KOPT-K1 (cell line): ENCODE measurements at regions not wholly inside any gene's neighbourhood (a gene's known extent, or its start where the extent isn't known, plus 50 kb on each side); places are given as distances from the start of the nearest gene placed in this dataset.
"Not testable (repeated sequence)": the region's sequence is repeated elsewhere in the genome, so short reads cannot be mapped to it uniquely, and the experiment has no call there.

Experiments used
- H3K27ac ChIP-seq: fragments of 200-600 bp; sonication (generic); 2 replicates; pipeline ENCODE4 v1.5.1; 2016; ENCODE audit warnings: antibody characterized with exemption, mild to moderate bottlenecking, low read depth, low read length; ENCODE audit not compliant: poor library complexity, severe bottlenecking
- H3K36me3 ChIP-seq: fragments of 200-600 bp; sonication (generic); 2 replicates; pipeline ENCODE4 v1.5.1; 2017; ENCODE audit warnings: antibody characterized with exemption, mild to moderate bottlenecking, low read length, moderate library complexity; ENCODE audit not compliant: insufficient read depth
- H3K9me3 ChIP-seq: fragments of 200-600 bp; sonication (generic); 2 replicates; pipeline ENCODE4 v1.5.1; 2017; ENCODE audit warnings: antibody characterized with exemption, low read length, mild to moderate bottlenecking; ENCODE audit not compliant: insufficient read depth, poor library complexity, severe bottlenecking

DNA sequence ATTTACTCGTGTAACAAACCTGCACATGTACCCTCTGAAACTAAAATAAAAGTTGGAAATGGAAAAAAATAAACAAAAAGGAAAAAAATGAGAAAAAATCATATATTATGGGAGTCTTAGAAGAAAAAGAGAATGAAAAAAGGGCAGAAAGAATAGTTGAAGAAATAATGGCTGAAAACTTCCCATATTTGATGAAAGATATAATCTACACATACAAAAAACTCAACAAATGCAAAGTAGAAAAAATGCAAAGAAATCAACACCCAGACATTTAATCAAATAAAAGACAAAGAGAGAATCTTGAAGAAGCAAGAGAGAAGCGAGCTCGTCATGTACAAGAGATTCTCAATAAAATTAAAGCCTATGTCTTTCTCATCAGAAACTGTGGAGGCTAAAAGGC, 73.8 kb downstream of the SLC25A46 start:
- Histone ChIP-seq H3K9me3 (peaks cover 17% of the 10 kb centered on the region), H3K27ac (no peak overlapping the region), H3K36me3 (no peaks in the 10 kb centered on the region)

DNA sequence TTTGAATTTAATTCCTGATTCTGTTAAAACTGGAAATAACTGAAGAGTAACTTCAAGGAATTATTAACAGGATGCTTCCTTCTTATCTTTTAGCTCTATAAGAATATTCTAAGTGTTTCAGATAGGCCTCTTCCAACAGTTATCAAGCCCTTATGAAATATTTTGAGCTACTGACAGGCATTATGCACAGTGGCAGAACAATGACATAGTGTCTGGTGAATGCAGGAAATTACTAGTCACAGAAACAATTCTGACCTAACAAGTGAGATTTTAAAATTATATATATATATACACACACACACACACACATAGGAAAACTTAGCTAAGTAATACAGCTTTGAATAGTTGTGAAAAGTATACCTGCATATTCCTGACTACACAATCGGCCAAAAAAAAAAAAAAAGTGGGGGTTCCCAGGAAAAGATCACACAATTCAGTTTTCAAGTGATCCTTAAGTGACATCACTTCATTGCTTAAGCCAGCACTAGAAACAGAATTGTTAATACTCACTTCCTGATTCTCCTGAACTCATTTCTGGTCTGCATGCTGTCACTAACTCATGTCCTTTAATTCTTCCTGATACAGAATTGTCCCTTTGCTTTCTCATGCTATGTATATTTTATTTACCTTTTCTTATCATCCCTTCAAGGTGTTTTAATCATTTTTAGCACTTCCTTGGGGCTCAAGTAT, 77.3 kb downstream of the SLC25A46 start:
- peaks cover 17% of the 10 kb centered on the region for H3K9me3 ChIP-seq
- H3K36me3 ChIP-seq: no peaks in the 10 kb centered on the region
- H3K27ac ChIP-seq: no peak overlapping the region

DNA sequence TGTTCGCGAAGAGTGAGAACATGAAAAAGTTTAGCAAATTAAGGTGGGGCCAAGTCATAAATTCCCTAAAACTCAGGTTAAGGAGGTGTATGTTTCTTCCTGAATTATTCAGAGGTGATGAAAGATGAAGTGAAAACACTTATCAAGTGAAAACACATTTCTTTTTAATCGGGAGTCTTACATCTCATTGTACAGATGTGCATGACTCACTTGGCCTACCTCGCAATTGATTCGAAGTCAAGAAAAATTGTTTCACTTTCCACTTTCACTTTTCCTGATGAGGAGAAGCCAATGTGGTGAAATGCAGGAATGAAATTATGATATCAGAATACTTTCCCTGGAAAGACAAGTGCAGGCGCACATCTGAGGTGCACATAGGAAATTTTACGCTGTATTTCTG, 78.7 kb downstream of the SLC25A46 start:
- no peaks in the 10 kb centered on the region for H3K36me3 ChIP-seq
- no peak overlapping the region for H3K27ac ChIP-seq
- H3K9me3 ChIP-seq: peaks cover 3% of the 10 kb centered on the region

DNA sequence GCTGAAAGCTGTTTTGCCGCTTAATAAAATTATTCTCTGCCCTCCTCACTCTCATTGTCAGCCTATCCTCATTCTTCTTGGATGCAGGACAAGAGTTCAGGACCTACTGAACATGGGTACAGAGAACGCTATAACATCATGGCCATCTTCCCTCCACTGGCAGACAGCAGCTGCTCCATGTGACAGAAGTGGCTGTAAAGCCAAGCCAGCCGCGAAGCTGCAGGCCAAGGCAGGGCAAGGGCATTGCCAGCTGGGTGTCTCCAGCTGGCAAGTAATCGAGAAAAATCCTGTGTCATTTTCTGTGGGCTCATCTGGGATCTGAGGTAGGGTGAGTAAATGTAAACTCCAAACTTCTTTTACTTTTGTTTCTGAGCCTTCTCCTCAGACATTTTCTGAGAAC, 84.8 kb downstream of the SLC25A46 start:
- Histone ChIP-seq H3K36me3 (no peaks in the 10 kb centered on the region), H3K9me3 (peaks cover 55% of the 10 kb centered on the region), H3K27ac (no peak overlapping the region)

DNA sequence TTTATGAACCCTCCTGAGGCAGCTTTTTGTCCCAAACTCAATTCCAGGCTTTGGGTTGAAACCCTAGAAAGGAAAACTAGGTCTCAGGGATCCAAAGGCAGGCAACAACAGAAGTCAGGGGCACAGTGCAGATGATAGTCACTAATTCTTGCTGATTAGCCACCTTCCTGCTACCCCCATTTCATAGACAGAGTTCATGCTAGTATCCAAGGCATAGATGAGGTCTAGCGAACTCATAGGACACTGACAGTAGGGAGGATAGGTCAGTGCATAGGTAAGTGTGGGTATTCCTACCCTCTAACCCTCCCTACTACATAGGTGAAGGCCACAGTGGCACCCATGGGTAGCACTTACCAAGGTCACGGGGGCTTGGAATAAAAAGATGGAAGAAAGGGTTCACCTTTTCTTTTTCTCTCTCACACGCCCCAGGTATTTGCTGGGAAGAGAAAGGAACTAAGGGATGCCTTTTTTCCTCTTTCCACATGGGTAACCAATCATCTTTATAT, 86.2 kb downstream of the SLC25A46 start:
- Histone ChIP-seq H3K27ac (no peak overlapping the region), H3K36me3 (no peaks in the 10 kb centered on the region), H3K9me3 (peaks cover 68% of the 10 kb centered on the region)

DNA sequence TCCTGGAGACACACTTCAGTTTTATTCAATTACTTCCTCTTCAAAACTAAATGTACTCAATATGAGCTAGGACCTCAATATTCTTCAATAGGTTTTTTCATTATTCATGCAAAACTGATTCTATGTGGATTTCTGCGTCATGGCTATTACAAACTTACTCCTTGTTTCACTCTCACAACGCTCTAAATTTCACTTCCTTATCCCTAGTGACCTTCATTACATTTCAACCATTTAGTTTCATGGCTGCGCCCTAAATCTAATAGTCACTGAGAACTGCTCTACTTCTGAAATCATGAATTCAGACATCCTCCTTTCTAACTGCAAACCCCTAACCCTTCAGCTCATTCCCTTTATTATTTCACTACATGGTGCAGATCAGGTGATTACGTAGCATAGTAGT, 93.9 kb downstream of the SLC25A46 start:
- Histone ChIP-seq H3K9me3 (peaks cover 37% of the 10 kb centered on the region), H3K36me3 (no peaks in the 10 kb centered on the region), H3K27ac (no peak overlapping the region)

DNA sequence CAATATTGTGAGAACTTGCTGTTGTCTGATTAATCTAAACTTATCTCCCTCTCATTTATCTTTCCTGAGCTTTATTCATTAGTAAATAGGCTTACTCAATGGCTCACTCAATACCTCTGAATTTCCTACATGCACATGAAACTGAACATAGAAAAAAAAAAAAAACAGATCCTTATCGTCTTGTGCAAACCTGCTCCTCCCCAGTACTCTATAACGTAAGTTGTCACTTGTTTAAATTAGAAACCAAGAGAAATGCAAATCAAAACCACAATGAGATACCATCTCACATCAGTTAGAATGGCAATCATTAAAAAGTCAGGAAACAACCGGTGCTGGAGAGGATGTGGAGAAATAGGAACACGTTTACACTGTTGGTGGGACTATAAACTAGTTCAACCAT, 96.1 kb downstream of the SLC25A46 start:
- not testable (repeated sequence) for H3K36me3 ChIP-seq
- H3K9me3 ChIP-seq: peaks cover 16% of the 10 kb centered on the region
- H3K27ac ChIP-seq: peak overlapping the region; percentile 5

DNA sequence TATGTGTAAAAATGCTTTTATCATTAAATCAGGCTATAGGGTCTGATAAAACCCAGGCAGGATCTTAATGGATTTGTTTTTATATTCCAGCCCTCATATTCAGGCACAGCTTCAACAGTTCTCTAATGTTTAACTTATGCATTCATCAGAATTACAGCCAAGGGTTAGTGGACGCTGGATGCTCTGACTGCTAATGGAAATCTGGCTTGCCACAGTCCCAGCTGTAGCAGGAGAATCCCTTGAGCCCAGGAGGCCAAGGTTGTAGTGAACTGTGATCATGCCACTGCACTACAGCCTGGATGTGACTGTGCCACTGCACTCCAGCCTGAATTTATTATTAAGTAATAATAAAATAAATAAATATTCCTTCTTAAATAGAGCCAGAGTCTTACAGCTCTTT, 98.0 kb downstream of the SLC25A46 start:
- no peaks in the 10 kb centered on the region for H3K36me3 ChIP-seq
- no peaks in the 10 kb centered on the region for H3K9me3 ChIP-seq

DNA sequence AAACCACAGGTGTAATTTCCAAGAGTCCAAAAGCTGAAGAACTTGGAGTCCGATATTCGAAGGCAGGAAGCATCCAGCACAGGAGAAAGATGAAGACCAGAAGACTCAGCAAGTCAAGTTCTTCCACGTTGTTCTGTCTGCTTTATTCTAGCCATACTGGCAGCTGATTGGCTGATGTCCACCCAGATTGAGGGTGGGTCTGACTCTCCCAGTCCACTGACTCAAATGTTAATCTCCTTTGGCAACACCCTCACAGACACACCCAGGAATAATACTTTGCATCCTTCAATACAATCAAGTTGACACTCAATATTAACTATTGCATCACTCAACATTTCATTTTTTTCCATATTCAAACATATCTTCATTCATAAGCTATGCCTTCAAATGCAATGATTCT, 99.5 kb downstream of the SLC25A46 start:
- H3K36me3 ChIP-seq, H3K27ac ChIP-seq, H3K9me3 ChIP-seq: not testable (repeated sequence)

More for the DNA sequence above, 98.0 kb downstream of the SLC25A46 start:
- no peak overlapping the region for H3K27ac ChIP-seq

DNA sequence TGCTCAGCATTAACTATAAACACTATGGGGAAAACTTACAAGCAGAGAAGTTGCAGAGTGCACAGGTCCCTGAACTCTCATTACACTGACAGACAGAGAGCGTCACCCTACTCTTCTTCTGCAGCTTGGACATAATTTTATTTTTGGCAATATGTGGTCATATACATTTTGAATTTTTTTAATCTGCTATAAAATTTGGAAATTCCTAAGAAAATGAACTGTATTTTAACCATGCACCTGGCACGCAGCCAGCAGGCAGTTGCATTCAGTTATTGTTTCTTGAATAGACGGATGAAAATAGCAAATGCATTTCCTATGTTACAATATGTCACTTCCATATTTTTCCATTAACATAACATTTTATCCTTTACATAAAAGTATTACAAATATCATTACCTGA, 100.2 kb downstream of the SLC25A46 start:
- Histone ChIP-seq H3K27ac (no peak overlapping the region), H3K36me3 (no peaks in the 10 kb centered on the region), H3K9me3 (no peaks in the 10 kb centered on the region)

DNA sequence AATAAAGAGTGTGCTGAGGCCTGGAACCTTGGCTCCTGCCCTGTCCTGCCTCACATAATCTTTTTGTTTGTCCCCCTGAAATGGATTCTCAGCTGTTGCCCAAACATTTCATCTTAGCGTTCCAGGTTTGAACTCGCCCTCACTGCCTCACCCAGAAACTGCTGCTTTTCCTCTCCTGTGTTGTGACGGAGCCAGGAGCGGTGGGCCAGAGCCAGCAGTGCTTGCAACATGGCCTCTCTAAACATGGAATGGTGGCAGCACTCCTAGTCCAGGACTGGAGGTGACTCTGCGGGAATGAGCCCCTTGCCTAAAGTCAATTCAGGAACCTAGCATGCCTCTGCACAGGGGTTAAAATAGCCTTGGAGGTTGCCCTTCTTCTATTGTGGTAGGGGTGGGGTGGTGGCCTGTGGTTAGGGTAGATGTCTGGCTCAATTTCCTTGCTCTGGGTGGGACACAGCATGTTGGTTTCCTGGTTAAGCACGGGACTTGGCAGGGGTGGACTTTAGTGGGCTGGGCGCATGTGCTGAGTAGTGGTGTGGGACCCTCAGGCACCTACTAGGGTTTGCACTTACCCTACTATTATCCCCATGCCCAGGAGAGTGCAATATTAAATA, 101.6 kb downstream of the SLC25A46 start:
- Histone ChIP-seq H3K27ac (no peak overlapping the region), H3K36me3 (no peaks in the 10 kb centered on the region), H3K9me3 (no peaks in the 10 kb centered on the region)

DNA sequence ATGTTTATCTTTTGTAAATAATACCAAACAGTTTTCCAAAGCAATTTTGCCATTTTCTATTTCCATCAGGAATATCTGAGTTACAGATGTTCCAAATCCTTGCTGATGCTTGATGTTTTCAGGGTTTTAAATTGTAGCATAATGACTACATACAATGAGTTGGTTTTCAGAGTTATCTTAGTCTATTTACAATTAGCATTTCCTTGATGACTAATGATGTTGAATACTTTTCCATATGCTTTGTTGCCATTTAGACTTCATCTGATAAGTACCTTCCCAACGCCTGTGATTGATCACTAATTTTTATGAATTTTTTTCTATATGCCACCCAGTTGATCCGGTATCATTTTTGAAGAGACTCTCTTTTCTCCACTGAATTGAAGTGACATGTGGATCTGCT, 102.3 kb downstream of the SLC25A46 start:
- no peaks in the 10 kb centered on the region for H3K9me3 ChIP-seq
- H3K27ac ChIP-seq: no peak overlapping the region
- no peaks in the 10 kb centered on the region for H3K36me3 ChIP-seq

DNA sequence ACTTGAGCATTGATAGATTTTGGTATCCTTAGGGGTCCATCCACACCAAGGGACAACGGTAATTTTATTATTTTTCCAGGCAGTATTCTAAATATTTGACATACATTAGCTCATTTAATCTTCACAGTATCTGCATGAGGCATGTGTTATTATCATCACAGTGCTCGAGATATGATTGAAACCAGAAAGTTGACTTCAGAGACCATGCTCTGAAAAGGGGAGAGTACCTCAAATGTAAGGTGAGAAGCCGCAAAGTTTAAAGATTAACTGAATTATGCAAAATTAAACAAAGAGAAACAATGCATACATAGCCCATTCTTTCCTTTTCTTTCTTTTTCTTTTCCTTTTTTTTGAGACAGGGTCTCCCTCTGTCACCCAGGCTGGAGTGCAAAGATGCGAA, 104.1 kb downstream of the SLC25A46 start:
- Histone ChIP-seq H3K27ac (no peak overlapping the region), H3K36me3 (no peaks in the 10 kb centered on the region), H3K9me3 (no peaks in the 10 kb centered on the region)

DNA sequence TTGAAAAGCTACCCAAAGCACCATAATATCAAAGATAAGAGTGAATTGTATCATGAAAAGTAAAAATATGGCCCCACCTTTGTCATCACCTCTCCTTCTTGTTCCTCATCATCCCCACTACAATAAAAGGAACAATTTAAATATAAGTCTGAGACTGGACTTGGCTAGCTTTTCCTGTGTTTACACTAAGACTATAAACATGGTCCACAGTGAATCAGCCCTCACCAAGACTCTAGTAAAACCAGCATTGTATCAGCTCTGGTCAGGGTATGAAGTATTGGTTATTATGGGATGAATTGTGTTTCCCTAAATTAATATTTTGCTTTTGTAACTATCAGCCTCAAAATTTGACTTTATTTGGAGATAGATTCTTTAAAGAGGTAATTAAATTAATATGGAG, 105.4 kb downstream of the SLC25A46 start:
- Histone ChIP-seq H3K9me3 (peaks cover 7% of the 10 kb centered on the region), H3K27ac (no peak overlapping the region)

DNA sequence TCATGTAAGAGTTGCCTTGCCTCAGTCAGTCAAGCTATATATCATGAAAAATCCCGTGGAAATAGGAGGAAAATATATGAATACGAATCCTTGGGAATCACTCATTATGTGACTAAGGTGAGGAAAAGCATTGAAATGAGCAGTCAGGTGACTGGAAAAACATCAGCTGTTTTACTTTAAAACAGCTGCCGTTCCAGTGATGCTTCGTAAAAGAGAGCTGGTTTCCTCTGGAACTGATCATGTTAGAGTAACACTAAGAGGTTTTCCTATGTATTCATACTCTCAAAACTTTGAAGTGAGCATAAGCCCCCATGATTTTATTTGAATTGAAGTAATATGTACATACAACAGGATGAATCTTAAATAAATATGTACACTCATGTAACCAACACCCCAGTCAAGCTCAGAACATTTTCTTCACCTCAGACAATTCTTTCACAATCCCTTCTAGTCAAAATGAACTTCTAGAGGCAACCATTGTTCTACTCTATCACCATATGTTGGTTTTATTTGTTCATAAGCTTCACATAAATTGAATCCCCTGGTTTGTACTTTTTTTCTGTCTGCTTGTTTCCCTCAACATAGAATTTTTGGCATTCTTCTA, 107.7 kb downstream of the SLC25A46 start:
- H3K9me3 ChIP-seq: peaks cover 7% of the 10 kb centered on the region
- H3K36me3 ChIP-seq: no peaks in the 10 kb centered on the region
- H3K27ac ChIP-seq: no peak overlapping the region

More for the DNA sequence above, 105.4 kb downstream of the SLC25A46 start:
- H3K36me3 ChIP-seq: no peaks in the 10 kb centered on the region

DNA sequence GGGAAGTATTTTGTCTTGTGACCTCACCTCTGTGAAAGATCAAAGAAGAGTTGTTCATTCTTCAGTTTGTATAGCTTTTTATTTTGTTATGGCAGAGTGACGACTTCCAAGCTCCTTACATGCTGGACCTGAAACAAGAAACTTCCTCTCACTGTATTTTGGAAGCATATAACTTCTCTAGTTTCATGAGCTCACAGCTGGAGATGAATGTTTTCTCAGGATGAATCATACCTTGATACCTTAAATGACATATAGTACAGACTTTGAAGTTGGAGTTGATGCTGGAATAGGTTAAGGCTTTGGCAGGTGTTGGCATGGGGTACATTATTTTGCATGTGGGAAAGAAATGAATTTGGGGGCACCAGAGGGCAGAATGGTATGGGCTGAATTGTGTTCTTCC, 112.5 kb downstream of the SLC25A46 start:
- no peaks in the 10 kb centered on the region for H3K36me3 ChIP-seq
- no peak overlapping the region for H3K27ac ChIP-seq
- H3K9me3 ChIP-seq: peaks cover 7% of the 10 kb centered on the region
